ENCODE measurements at regions not wholly inside any gene's neighbourhood (a gene's known extent, or its start where the extent isn't known, plus 50 kb on each side); places are given as distances from the start of the nearest gene placed in this dataset.
A peak's percentile ranks its signal among the peaks of the same experiment; 100 is the strongest.

DNA sequence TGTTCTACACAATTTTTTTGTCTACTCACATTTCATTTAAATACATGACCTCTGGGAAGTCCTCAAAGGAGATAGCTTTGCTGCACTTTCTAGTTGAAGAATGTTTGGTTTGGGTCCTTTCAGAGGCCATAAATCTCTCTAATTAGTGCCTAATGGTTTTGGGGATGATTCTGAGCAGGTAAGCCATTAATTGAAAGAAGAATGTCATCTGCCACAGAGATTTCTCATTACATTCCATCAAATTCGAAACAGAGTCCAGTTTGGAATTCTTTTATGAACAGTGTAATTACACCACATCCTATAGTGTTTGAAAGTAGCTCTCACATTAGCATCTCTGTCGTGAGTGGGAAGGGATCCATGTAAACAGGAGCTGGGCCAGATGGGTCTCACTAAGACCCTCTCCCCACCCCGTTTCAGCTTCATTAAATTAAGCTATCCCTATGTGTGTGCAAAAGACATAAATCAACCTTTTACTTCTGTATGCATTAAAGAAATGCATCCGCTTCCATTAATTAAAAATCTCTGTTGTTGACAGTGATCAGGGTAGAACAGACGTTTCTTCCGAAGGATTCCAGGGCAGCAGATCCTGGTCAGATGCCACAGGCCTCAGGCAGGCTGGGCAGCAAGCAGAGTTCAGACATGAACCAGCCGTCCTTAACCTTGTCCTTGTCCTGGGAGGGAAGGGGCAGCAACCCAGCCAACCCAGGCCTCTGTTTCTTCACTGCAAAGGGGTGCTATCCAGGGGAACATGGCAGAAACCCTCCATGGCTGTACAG, 99.8 kb upstream of the MAP1B start:
- no peak for TF ChIP-seq EP300 (IDR thresholded peaks at IDR 0.05)
- TF ChIP-seq POLR2A (IDR thresholded peaks at IDR 0.05; ENCODE audit: low read depth) = no peak
- WGBS = 76% methylated on average over 7 of the region's 7 CpGs
- Histone ChIP-seq H3K27ac (replicated peaks in 1 of 4) (no peak overlapping the region), H3K4me3 (no peak overlapping the region), H3K9me3 (no peaks in the 10 kb centered on the region), H3K27me3 (no peaks in the 10 kb centered on the region), H3K36me3 (no peaks in the 10 kb centered on the region), H3K4me1 (no peaks in the 10 kb centered on the region)
- intact Hi-C loops (cut with DNase I) = no loop called here
- peak; percentile 47 for DNase-seq (ENCODE audit: extremely low spot score)

DNA sequence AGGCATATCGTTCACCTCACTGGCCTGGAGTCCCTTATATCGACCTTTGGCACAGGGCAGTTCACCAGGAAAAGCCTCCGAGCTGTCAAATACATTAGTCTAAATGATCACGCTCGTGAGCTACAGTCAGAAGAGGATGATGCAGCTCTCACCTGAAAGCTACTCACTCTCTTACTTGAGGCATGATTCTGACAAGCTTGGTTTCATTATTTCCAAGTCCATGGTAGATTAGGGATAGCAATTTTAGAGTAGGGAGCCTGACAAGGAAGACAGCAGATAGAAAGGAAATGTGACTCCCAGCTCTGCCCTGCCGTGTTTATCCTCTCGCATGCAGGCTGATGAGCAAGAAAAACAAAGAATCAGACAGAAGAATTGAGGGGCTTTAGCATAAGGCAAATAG, 98.0 kb upstream of the MAP1B start:
- Histone ChIP-seq H3K4me1 (peaks cover 0 to 4% (median 2%) of the 10 kb centered on the region in 4 donors), H3K4me3 (no peak overlapping the region), H3K36me3 (no peaks in the 10 kb centered on the region), H3K27ac (replicated peaks in 1 of 4) (no peak overlapping the region), H3K9me3 (no peaks in the 10 kb centered on the region), H3K27me3 (no peaks in the 10 kb centered on the region)
- no peak for TF ChIP-seq EP300 (IDR thresholded peaks at IDR 0.05)
- TF ChIP-seq POLR2A (IDR thresholded peaks at IDR 0.05; ENCODE audit: low read depth) = no peak
- TF ChIP-seq CTCF (IDR thresholded peaks at IDR 0.05) = no peak
- no peak for TF ChIP-seq POLR2AphosphoS5 (IDR thresholded peaks at IDR 0.05)
- DNase-seq (ENCODE audit: extremely low spot score) = peak; percentile 53
- intact Hi-C loops (cut with DNase I) = no loop called here
- WGBS = 80% methylated on average over 7 of the region's 7 CpGs

- no peaks in the 10 kb centered on the region for H3K9me3 ChIP-seq
- peak; percentile 26 for DNase-seq (ENCODE audit: extremely low spot score)
- H3K27me3 ChIP-seq = no peaks in the 10 kb centered on the region
- 83% methylated on average over 4 of the region's 4 CpGs for WGBS
- no peaks in the 10 kb centered on the region for H3K36me3 ChIP-seq
- no peak for TF ChIP-seq EP300 (IDR thresholded peaks at IDR 0.05)
- TF ChIP-seq CTCF (IDR thresholded peaks at IDR 0.05) = no peak
- no peak for TF ChIP-seq POLR2A (IDR thresholded peaks at IDR 0.05; ENCODE audit: low read depth)
- TF ChIP-seq POLR2AphosphoS5 (IDR thresholded peaks at IDR 0.05) = no peak
- intact Hi-C loops (cut with DNase I) = no loop called here
- no peak overlapping the region for H3K27ac ChIP-seq (replicated peaks in 1 of 4)
- peaks cover 3 to 14% (median 10%) of the 10 kb centered on the region in 4 donors for H3K4me1 ChIP-seq
- H3K4me3 ChIP-seq = no peak overlapping the region
Observed at GRCh38 chr5:72010430-72010829, 96.8 kb upstream of the MAP1B start.

DNA sequence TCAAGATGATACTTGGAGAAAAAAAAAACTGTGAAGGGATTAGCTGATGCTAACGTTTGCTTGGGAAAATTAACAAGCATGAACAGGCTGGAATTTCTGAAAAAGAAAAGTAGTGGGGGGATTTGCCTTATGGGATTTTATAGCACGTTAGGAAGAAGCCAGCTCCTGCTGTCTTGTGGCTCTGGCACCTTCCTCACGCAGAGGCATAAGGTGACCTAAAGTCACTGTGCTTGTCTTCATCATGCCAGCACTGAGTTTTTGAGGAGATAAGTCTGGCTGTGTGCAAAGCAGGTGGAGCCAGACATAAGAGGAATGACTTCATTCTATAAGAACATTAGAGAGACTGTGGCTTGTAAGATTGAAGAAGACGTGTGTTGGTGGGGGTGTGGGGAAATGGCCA, 94.4 kb upstream of the MAP1B start:
- WGBS = 72% methylated on average over 4 of the region's 4 CpGs
- no peak overlapping the region for H3K27ac ChIP-seq (replicated peaks in 1 of 4)
- intact Hi-C loops (cut with DNase I) = no loop called here
- DNase-seq (ENCODE audit: extremely low spot score) = peak; percentile 79
- no peaks in the 10 kb centered on the region for H3K9me3 ChIP-seq
- H3K36me3 ChIP-seq = no peaks in the 10 kb centered on the region
- no peaks in the 10 kb centered on the region for H3K27me3 ChIP-seq
- no peak overlapping the region for H3K4me3 ChIP-seq
- H3K4me1 ChIP-seq = peaks cover 3 to 14% (median 10%) of the 10 kb centered on the region in 4 donors
- TF ChIP-seq EP300 (IDR thresholded peaks at IDR 0.05) (no peak), CTCF (IDR thresholded peaks at IDR 0.05) (no peak), POLR2AphosphoS5 (IDR thresholded peaks at IDR 0.05) (no peak), POLR2A (IDR thresholded peaks at IDR 0.05; ENCODE audit: low read depth) (no peak)

- no peak overlapping the region for H3K27ac ChIP-seq (replicated peaks in 1 of 4)
- TF ChIP-seq CTCF (IDR thresholded peaks at IDR 0.05) = no peak
- TF ChIP-seq POLR2A (IDR thresholded peaks at IDR 0.05; ENCODE audit: low read depth) = no peak
- TF ChIP-seq POLR2AphosphoS5 (IDR thresholded peaks at IDR 0.05) = no peak
- no peak for TF ChIP-seq EP300 (IDR thresholded peaks at IDR 0.05)
- no peak overlapping the region for H3K4me3 ChIP-seq
- peak; percentile 78 for DNase-seq (ENCODE audit: extremely low spot score)
- no peaks in the 10 kb centered on the region for H3K36me3 ChIP-seq
- H3K27me3 ChIP-seq = no peaks in the 10 kb centered on the region
- 52% methylated on average over 10 of the region's 10 CpGs for WGBS
- H3K9me3 ChIP-seq = no peaks in the 10 kb centered on the region
- H3K4me1 ChIP-seq = peaks cover 3 to 14% (median 10%) of the 10 kb centered on the region in 4 donors
- intact Hi-C loops (cut with DNase I) = no loop called here
Observed at GRCh38 chr5:72013766-72014624, 93.3 kb upstream of the MAP1B start.

Data from esophagus muscularis mucosa (tissue), 4 donors.